Smooth muscle cell (in vitro differentiated cells): ENCODE measurements at regions not wholly inside any gene's neighbourhood (a gene's known extent, or its start where the extent isn't known, plus 50 kb on each side); places are given as distances from the start of the nearest gene placed in this dataset.

Source experiments
- DNase-seq: peaks from one replicate; lab custom pipeline; 2025; ENCODE audit not compliant: unreplicated experiment; lab: John Stamatoyannopoulos, UW
- H2AFZ ChIP-seq: fragments of 200-600 bp; sonication (generic); 2 replicates; pipeline ENCODE4 v1.6.0; 2016; ENCODE audit warnings: antibody characterized with exemption, low read depth, mild to moderate bottlenecking
- H3F3A ChIP-seq: fragments of 200-600 bp; sonication (generic); 2 replicates; pipeline ENCODE4 v1.6.0; 2017; ENCODE audit warnings: antibody characterized with exemption, low read depth
- H3K27ac ChIP-seq: fragments of 200-600 bp; sonication (generic); 2 replicates; pipeline ENCODE4 v1.5.1; 2016; ENCODE audit warnings: low read depth, mild to moderate bottlenecking
- H3K27me3 ChIP-seq: fragments of 200-600 bp; sonication (generic); 2 replicates; pipeline ENCODE4 v1.6.1; 2016; ENCODE audit warnings: low read depth, mild to moderate bottlenecking
- H3K36me3 ChIP-seq: fragments of 200-600 bp; sonication (generic); 2 replicates; pipeline ENCODE4 v1.5.1; 2016; ENCODE audit warnings: low read depth
- H3K4me1 ChIP-seq: fragments of 200-600 bp; sonication (generic); 2 replicates; pipeline ENCODE4 v1.5.1; 2016; ENCODE audit warnings: low read depth
- H3K4me2 ChIP-seq: fragments of 200-600 bp; sonication (generic); 2 replicates; pipeline ENCODE4 v1.6.0; 2016; ENCODE audit warnings: mild to moderate bottlenecking
- H3K4me3 ChIP-seq: fragments of 200-600 bp; sonication (generic); 2 replicates; pipeline ENCODE4 v1.5.1; 2016; ENCODE audit warnings: mild to moderate bottlenecking
- H3K79me2 ChIP-seq: fragments of 200-600 bp; sonication (generic); 2 replicates; pipeline ENCODE4 v1.6.0; 2016; ENCODE audit warnings: low read depth, mild to moderate bottlenecking
- H3K9ac ChIP-seq: fragments of 200-600 bp; sonication (generic); 2 replicates; pipeline ENCODE4 v1.6.0; 2016; ENCODE audit warnings: low read depth
- H3K9me3 ChIP-seq: fragments of 200-600 bp; sonication (generic); replicated peaks from 2 replicates; pipeline ENCODE4 v1.5.1; 2016; ENCODE audit warnings: low read depth
- H4K20me1 ChIP-seq: fragments of 200-600 bp; sonication (generic); 2 replicates; pipeline ENCODE4 v1.6.0; 2016; ENCODE audit warnings: low read depth
- WGBS: methylation state at CpG from one replicate; pipeline ENCODE4 v1.1.7; 2016; ENCODE audit warnings: low lambda C conversion rate; 5-methylcytosine and 5-hydroxymethylcytosine counted together
- TF ChIP-seq, protein P1 (sequence below): fragments of 200-600 bp; sonication (generic); IDR thresholded peaks from 2 replicates; pipeline ENCODE4 v1.5.1; 2017; ENCODE audit warnings: borderline replicate concordance, mild to moderate bottlenecking, antibody characterized with exemption; ENCODE audit not compliant: insufficient read depth, poor library complexity, severe bottlenecking

DNA sequence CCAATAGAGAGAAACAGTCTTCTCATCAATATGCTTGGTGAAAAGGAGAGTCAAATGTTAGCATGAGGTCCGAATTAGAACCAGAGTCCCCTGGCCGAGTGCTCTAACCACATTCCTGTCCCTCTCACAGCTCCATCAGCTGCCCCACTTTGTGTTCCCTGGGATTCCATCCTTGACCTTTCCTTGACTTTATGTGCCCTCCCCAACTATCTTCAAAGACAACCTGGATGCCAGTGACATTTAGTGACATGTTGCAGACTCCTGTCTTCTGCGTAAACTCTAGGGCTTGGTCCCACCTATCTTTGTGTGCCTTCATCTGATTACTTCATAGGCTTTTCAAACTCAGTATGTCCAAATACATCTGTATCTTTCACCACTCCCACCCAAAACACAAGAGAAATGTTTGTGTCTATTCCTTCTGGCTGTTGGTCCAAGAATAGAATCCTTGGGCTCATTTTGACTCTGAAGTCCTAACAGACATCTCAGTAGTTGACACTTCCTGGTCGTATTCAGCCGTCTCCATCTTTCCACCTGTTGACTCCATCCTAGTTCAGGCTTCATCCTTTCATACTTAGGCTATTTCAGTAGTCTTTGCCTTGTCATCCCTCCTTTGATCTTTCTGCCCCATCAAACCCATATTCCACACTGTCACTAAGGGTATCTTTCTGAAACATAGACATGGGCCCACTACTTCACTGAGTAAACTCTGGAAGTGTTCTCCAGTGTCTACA, 101.4 kb upstream of the CD180 start:
- H2AFZ ChIP-seq, result no peak overlapping the region
- H3K4me3 ChIP-seq, result no peak overlapping the region
- no peaks in the 10 kb centered on the region for H3K27me3 ChIP-seq
- DNase-seq, result no peak
- no peaks in the 10 kb centered on the region for H3K79me2 ChIP-seq
- H3K9me3 ChIP-seq, result no peaks in the 10 kb centered on the region
- 90% methylated on average over 5 of the region's 5 CpGs for WGBS
- no peaks in the 10 kb centered on the region for H4K20me1 ChIP-seq
- no peaks in the 10 kb centered on the region for H3K36me3 ChIP-seq
- TF ChIP-seq, protein P1, sequence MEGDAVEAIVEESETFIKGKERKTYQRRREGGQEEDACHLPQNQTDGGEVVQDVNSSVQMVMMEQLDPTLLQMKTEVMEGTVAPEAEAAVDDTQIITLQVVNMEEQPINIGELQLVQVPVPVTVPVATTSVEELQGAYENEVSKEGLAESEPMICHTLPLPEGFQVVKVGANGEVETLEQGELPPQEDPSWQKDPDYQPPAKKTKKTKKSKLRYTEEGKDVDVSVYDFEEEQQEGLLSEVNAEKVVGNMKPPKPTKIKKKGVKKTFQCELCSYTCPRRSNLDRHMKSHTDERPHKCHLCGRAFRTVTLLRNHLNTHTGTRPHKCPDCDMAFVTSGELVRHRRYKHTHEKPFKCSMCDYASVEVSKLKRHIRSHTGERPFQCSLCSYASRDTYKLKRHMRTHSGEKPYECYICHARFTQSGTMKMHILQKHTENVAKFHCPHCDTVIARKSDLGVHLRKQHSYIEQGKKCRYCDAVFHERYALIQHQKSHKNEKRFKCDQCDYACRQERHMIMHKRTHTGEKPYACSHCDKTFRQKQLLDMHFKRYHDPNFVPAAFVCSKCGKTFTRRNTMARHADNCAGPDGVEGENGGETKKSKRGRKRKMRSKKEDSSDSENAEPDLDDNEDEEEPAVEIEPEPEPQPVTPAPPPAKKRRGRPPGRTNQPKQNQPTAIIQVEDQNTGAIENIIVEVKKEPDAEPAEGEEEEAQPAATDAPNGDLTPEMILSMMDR, result no peak
- H3K9ac ChIP-seq, result no peak overlapping the region
- peaks cover 20% of the 10 kb centered on the region for H3F3A ChIP-seq
- no peak overlapping the region for H3K4me2 ChIP-seq
- H3K27ac ChIP-seq, result no peak overlapping the region
- H3K4me1 ChIP-seq, result peaks cover 9% of the 10 kb centered on the region

DNA sequence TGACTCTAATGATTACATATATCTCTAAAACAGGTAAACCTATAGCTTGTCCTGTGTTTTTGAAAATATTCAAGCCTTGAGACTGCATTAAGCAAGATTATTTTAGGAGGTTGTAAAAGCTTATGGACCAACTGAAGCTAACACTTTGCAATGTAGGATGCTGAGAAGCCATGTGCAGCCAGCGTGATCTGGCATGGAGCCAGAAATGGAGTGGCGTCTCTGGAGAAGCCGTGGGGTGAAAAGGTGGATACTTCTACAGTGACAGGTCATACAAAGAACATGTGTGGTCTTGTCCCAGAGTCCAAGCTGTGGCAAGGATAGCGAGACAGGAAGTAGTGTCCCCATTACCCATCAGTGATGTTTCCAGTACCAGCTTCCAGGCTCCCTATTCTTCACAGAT, 100.8 kb upstream of the CD180 start:
- no peak for DNase-seq
- H3K4me2 ChIP-seq, result no peak overlapping the region
- H3K36me3 ChIP-seq, result no peaks in the 10 kb centered on the region
- no peak overlapping the region for H2AFZ ChIP-seq
- H3K4me1 ChIP-seq, result peaks cover 9% of the 10 kb centered on the region
- WGBS, result 85% methylated on average over 4 of the region's 4 CpGs
- no peak overlapping the region for H3K4me3 ChIP-seq
- H3K79me2 ChIP-seq, result no peaks in the 10 kb centered on the region
- H3K9me3 ChIP-seq, result no peaks in the 10 kb centered on the region
- H3K9ac ChIP-seq, result no peak overlapping the region
- no peak overlapping the region for H3K27ac ChIP-seq
- TF ChIP-seq, protein P1, result no peak
- H3K27me3 ChIP-seq, result no peaks in the 10 kb centered on the region
- peaks cover 20% of the 10 kb centered on the region for H3F3A ChIP-seq
- no peaks in the 10 kb centered on the region for H4K20me1 ChIP-seq

DNA sequence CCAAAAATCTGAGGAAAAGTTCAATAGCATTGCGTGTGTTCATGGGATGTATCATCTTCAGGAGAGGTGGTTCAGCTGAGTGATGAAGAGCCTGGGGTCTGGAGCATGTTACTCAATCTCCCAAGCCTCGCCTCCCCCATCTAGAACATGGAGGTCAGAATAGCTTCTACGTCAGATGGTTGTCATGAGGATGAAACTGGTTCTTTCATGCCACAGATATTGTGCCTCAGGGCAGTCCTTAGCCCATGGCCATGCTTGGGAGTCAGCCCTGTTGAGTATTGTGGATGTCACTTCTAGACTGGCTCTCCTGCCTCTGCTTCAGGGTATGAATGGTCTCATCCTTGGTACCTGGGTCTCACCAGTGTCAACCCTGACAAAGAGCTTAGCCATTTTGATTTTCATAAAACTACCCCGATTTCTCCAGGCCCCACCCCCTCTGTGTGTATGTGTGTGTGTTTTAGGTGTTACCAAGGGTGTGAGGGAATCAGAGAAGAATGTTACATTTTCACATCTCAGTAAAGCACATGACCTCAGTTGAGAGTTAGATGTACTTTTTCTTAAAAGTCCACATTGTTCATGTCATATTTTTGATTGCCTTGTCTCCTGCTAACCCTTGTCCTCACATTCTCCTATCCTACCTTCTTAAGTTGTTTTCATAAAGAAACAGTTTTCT, 97.8 kb upstream of the CD180 start:
- H3K27me3 ChIP-seq, result no peaks in the 10 kb centered on the region
- H4K20me1 ChIP-seq, result no peaks in the 10 kb centered on the region
- H2AFZ ChIP-seq, result no peak overlapping the region
- no peaks in the 10 kb centered on the region for H3K9me3 ChIP-seq
- H3K27ac ChIP-seq, result no peak overlapping the region
- TF ChIP-seq, protein P1, result no peak
- no peaks in the 10 kb centered on the region for H3K36me3 ChIP-seq
- no peak for DNase-seq
- no peaks in the 10 kb centered on the region for H3K79me2 ChIP-seq
- H3K4me3 ChIP-seq, result no peak overlapping the region
- no peaks in the 10 kb centered on the region for H3K4me1 ChIP-seq
- H3F3A ChIP-seq, result peaks cover 6% of the 10 kb centered on the region
- 96% methylated on average over 4 of the region's 4 CpGs for WGBS
- H3K4me2 ChIP-seq, result no peak overlapping the region
- H3K9ac ChIP-seq, result no peak overlapping the region

DNA sequence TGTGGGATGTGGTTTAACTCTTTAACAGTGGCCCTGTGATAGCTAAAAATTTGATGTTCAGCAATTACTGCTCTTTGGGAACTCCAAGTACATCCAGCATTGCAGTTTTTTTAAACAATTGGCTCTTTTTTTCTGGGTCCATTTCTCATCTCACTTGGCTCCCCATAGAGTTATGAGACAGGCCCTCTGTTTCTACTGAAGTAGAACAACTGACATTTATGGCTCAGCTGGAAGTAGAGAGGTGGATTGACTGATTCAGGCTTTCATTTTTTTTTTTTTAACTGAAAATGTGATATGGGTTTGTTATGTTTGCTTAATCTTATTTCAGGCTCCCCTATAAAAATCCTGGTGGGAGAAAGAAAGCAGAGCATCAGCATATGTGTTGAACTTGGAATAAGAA, 96.6 kb upstream of the CD180 start:
- Histone ChIP-seq H2AFZ (no peak overlapping the region), H3K4me1 (no peaks in the 10 kb centered on the region), H3K9ac (no peak overlapping the region), H3K4me3 (no peak overlapping the region), H3K4me2 (no peak overlapping the region), H4K20me1 (no peaks in the 10 kb centered on the region), H3K79me2 (no peaks in the 10 kb centered on the region), H3K36me3 (no peaks in the 10 kb centered on the region), H3F3A (no peaks in the 10 kb centered on the region), H3K9me3 (no peaks in the 10 kb centered on the region), H3K27me3 (no peaks in the 10 kb centered on the region), H3K27ac (no peak overlapping the region)
- TF ChIP-seq, protein P1, result no peak
- DNase-seq, result no peak
